IMR-90 (cell line): ENCODE measurements at regions not wholly inside any gene's neighbourhood (a gene's known extent, or its start where the extent isn't known, plus 50 kb on each side); places are given as distances from the start of the nearest gene placed in this dataset.

Experiments
- ATAC-seq: fragments of 200-7000 bp; cut with Tn5 transposase; 2 replicates; pipeline ENCODE4 v1.9.1; 2020; ENCODE audit warnings: low read depth, mild to moderate bottlenecking, moderate library complexity
- BruUV-seq: library from RNA; stranded (reverse); fragments of 400-500 nt; replicated peaks from 2 replicates; lab custom pipeline; 2021; lab: Mats Ljungman, UMichigan
- CTCF ChIA-PET: fragments of 300-600 bp; formaldehyde crosslinking; extraction: SDS; loops from one replicate; lab custom pipeline; 2021; ENCODE audit warnings: antibody characterized with exemption; lab: Yijun Ruan, JAX
- POLR2A ChIA-PET: fragments of 300-600 bp; sonication (Branson Sonifier 250); formaldehyde crosslinking; loops from one replicate; lab custom pipeline; 2022; ENCODE audit warnings: antibody characterized with exemption; ENCODE audit not compliant: unreplicated experiment; lab: Charles Lee
- DNase-seq: peaks from one replicate; pipeline ENCODE4 v3.0.0; 2013
- H2AFZ ChIP-seq: replicated peaks from 2 replicates; pipeline ENCODE3; 2013; ENCODE audit warnings: low read length, mild to moderate bottlenecking; ENCODE audit not compliant: poor library complexity
- H2AK5ac ChIP-seq: 2 replicates; pipeline ENCODE4 v1.6.1; 2013; ENCODE audit warnings: low read depth, low read length, inconsistent platforms
- H2AK9ac ChIP-seq: replicated peaks from 2 replicates; pipeline ENCODE3; 2013; ENCODE audit warnings: mild to moderate bottlenecking, low read depth, low read length, moderate library complexity; ENCODE audit not compliant: poor library complexity
- H2BK120ac ChIP-seq: 2 replicates; pipeline ENCODE4 v1.6.1; 2013; ENCODE audit warnings: low read depth, low read length, inconsistent platforms
- H2BK15ac ChIP-seq: 3 replicates; pipeline ENCODE4 v1.6.1; 2013; ENCODE audit warnings: low read depth, low read length, inconsistent platforms
- H2BK20ac ChIP-seq: 2 replicates; pipeline ENCODE4 v1.6.1; 2013; ENCODE audit warnings: low read depth, mild to moderate bottlenecking, inconsistent platforms, low read length, moderate library complexity
- H2BK5ac ChIP-seq: 2 replicates; pipeline ENCODE4 v1.6.1; 2013; ENCODE audit warnings: mild to moderate bottlenecking, low read depth, low read length, inconsistent platforms; ENCODE audit not compliant: poor library complexity, severe bottlenecking
- H3K14ac ChIP-seq: replicated peaks from 2 replicates; pipeline ENCODE4 v1.6.1; 2013; ENCODE audit warnings: low read depth, low read length, inconsistent platforms
- H3K18ac ChIP-seq: 2 replicates; pipeline ENCODE4 v1.6.1; 2013; ENCODE audit warnings: low read depth, low read length, control low read depth
- H3K23ac ChIP-seq: 2 replicates; pipeline ENCODE4 v1.6.1; 2013; ENCODE audit warnings: low read depth, low read length, inconsistent platforms
- H3K27ac ChIP-seq: 2 replicates; pipeline ENCODE4 v1.5.1; 2013; ENCODE audit warnings: mild to moderate bottlenecking, control low read depth, low read length; ENCODE audit not compliant: insufficient read depth
- H3K27me3 ChIP-seq: 2 replicates; pipeline ENCODE4 v1.6.1; 2013; ENCODE audit warnings: low read length; ENCODE audit not compliant: control insufficient read depth, insufficient read depth
- H3K36me3 ChIP-seq: 2 replicates; pipeline ENCODE4 v1.6.1; 2013; ENCODE audit warnings: low read length, mixed read lengths; ENCODE audit not compliant: control insufficient read depth, insufficient read depth
- H3K4ac ChIP-seq: 2 replicates; pipeline ENCODE4 v1.6.1; 2013; ENCODE audit warnings: low read depth, low read length, inconsistent platforms
- H3K4me1 ChIP-seq: 2 replicates; pipeline ENCODE4 v1.6.1; 2013; ENCODE audit warnings: low read length, mixed read lengths; ENCODE audit not compliant: control insufficient read depth, insufficient read depth
- H3K4me2 ChIP-seq: 2 replicates; pipeline ENCODE4 v1.6.1; 2013; ENCODE audit warnings: low read depth, mild to moderate bottlenecking, control low read depth, low read length, moderate library complexity
- H3K4me3 ChIP-seq: 2 replicates; pipeline ENCODE4 v1.5.1; 2013; ENCODE audit warnings: low read depth, mild to moderate bottlenecking, control low read depth, low read length, moderate library complexity; ENCODE audit not compliant: insufficient read depth
- H3K56ac ChIP-seq: 2 replicates; pipeline ENCODE4 v1.6.1; 2013; ENCODE audit warnings: low read length, inconsistent platforms; ENCODE audit not compliant: insufficient read depth; ENCODE audit errors: extremely low read depth
- H3K79me1 ChIP-seq, 2 experiments: 2 replicates each; pipeline ENCODE4 v1.6.1; 2013; ENCODE audit warnings: low read length in 2 of 2, inconsistent platforms in 1 of 2, low read depth in 1 of 2
- H3K9ac ChIP-seq: 2 replicates; pipeline ENCODE4 v1.6.1; 2013; ENCODE audit warnings: low read depth, low read length, control low read depth
- H3K9me1 ChIP-seq: 2 replicates; pipeline ENCODE4 v1.6.1; 2013; ENCODE audit warnings: low read length, inconsistent platforms; ENCODE audit not compliant: insufficient read depth
- H3K9me3 ChIP-seq: 2 replicates; pipeline ENCODE4 v1.6.1; 2013; ENCODE audit warnings: low read length; ENCODE audit not compliant: control insufficient read depth, insufficient read depth
- H4K20me1 ChIP-seq: 2 replicates; pipeline ENCODE4 v1.6.1; 2013; ENCODE audit warnings: low read length, inconsistent platforms; ENCODE audit not compliant: insufficient read depth
- H4K5ac ChIP-seq: 2 replicates; pipeline ENCODE4 v1.6.1; 2013; ENCODE audit warnings: mild to moderate bottlenecking, low read depth, low read length, control low read depth
- H4K8ac ChIP-seq, 2 experiments: 2 replicates each; pipeline ENCODE4 v1.6.1; 2013; ENCODE audit warnings: low read depth in 2 of 2, low read length in 2 of 2, control low read depth in 1 of 2, inconsistent platforms in 1 of 2
- H4K91ac ChIP-seq: 2 replicates; pipeline ENCODE4 v1.6.1; 2013; ENCODE audit warnings: low read depth, low read length, inconsistent platforms; ENCODE audit not compliant: insufficient read depth
- BHLHE40 ChIP-seq: fragments of 150-350 bp; IDR thresholded peaks from 2 replicates; pipeline ENCODE4 v1.6.1; 2016; ENCODE audit warnings: mild to moderate bottlenecking, low read depth, low read length
- CEBPB ChIP-seq: IDR thresholded peaks from 2 replicates; pipeline ENCODE4 v1.6.1; 2012; ENCODE audit warnings: low read depth, low read length, improper control_type of control experiment
- CHD1 ChIP-seq: IDR thresholded peaks from 2 replicates; pipeline ENCODE4 v1.6.1; 2012; ENCODE audit warnings: low read depth, low read length, improper control_type of control experiment
- FOS ChIP-seq: fragments of 150-350 bp; IDR thresholded peaks from 2 replicates; pipeline ENCODE4 v1.6.1; 2016; ENCODE audit warnings: low read depth, low read length
- MAFK ChIP-seq: IDR thresholded peaks from 2 replicates; pipeline ENCODE4 v1.6.1; 2012; ENCODE audit warnings: low read depth, low read length, improper control_type of control experiment
- MAZ ChIP-seq: IDR thresholded peaks from 2 replicates; pipeline ENCODE4 v1.6.1; 2012; ENCODE audit warnings: low read depth, mild to moderate bottlenecking, low read length, improper control_type of control experiment, moderate library complexity, borderline replicate concordance
- MXI1 ChIP-seq: IDR thresholded peaks from 2 replicates; pipeline ENCODE4 v1.6.1; 2012; ENCODE audit warnings: low read depth, mild to moderate bottlenecking, low read length, moderate library complexity, borderline replicate concordance
- POLR2A ChIP-seq: IDR thresholded peaks from 2 replicates; pipeline ENCODE4 v1.6.1; 2012; ENCODE audit warnings: mild to moderate bottlenecking, low read depth, low read length
- RAD21 ChIP-seq: IDR thresholded peaks from 2 replicates; pipeline ENCODE4 v1.6.1; 2012; ENCODE audit warnings: low read length, improper control_type of control experiment
- RCOR1 ChIP-seq: IDR thresholded peaks from 2 replicates; pipeline ENCODE4 v1.6.1; 2012; ENCODE audit warnings: mild to moderate bottlenecking, low read length, improper control_type of control experiment; ENCODE audit not compliant: insufficient replicate concordance
- RFX5 ChIP-seq: IDR thresholded peaks from 2 replicates; pipeline ENCODE4 v1.8.0; 2012; ENCODE audit warnings: low read depth, mild to moderate bottlenecking, low read length, moderate library complexity
- SMC3 ChIP-seq: fragments of 150-350 bp; IDR thresholded peaks from 2 replicates; pipeline ENCODE4 v1.6.1; 2016; ENCODE audit warnings: low read depth, mild to moderate bottlenecking, antibody characterized with exemption, low read length, moderate library complexity
- WGBS, 2 experiments: methylation state at CpG; one replicate each; pipeline versions ENCODE4 v1.1.5 to v1.1.7; 2013; ENCODE audit warnings: missing lambda C conversion rate in 2 of 2; ENCODE audit not compliant: insufficient read length in 1 of 2; ENCODE audit errors: extremely low coverage in 2 of 2; 5-methylcytosine and 5-hydroxymethylcytosine counted together
- dilution Hi-C: fragments of 300-500 bp; cut with HindIII; formaldehyde crosslinking; loops from one replicate; pipeline ENCODE4 v1.14.3; 2018; ENCODE audit warnings: low sequenced_read_pairs; ENCODE audit not compliant: unreplicated experiment
- in situ Hi-C: fragments of 300-500 bp; cut with MboI; formaldehyde crosslinking; loops from 3 replicates; pipeline ENCODE4 v1.14.3; 2019; ENCODE audit warnings: low sequenced_read_pairs, inconsistent platforms, mixed read lengths
- intact Hi-C: fragments of 100-400 bp; cut with micrococcal nuclease; formaldehyde crosslinking; loops from 2 replicates; pipeline ENCODE4 v1.10.0; 2022
- TF ChIP-seq, protein P1 (sequence below): fragments of 150-350 bp; IDR thresholded peaks from 2 replicates; pipeline ENCODE4 v1.6.1; 2017; ENCODE audit warnings: mild to moderate bottlenecking, antibody characterized with exemption, low read length, low read depth
- TF ChIP-seq, protein P2 (sequence below): conservative IDR thresholded peaks from 2 replicates; pipeline ENCODE4 v1.5.1; 2012; ENCODE audit warnings: mild to moderate bottlenecking, low read depth, low read length, improper control_type of control experiment

GRCh38 chr17:73841431-73842060 lies 197.3 kb upstream of the SDK2 start:
- H3K36me3 ChIP-seq, result no peaks in the 10 kb centered on the region
- H3K4me3 ChIP-seq, result no peak overlapping the region
- ATAC-seq (no peak), DNase-seq (no peak)
- H4K91ac ChIP-seq, result no peak overlapping the region
- TF ChIP-seq CEBPB, result no peak
- TF ChIP-seq RFX5, result no peak
- TF ChIP-seq MAZ, result no peak
- TF ChIP-seq RCOR1, result no peak
- TF ChIP-seq CHD1, result no peak
- no peak for TF ChIP-seq BHLHE40
- no peak for TF ChIP-seq SMC3
- TF ChIP-seq MXI1, result no peak
- TF ChIP-seq, protein P1, sequence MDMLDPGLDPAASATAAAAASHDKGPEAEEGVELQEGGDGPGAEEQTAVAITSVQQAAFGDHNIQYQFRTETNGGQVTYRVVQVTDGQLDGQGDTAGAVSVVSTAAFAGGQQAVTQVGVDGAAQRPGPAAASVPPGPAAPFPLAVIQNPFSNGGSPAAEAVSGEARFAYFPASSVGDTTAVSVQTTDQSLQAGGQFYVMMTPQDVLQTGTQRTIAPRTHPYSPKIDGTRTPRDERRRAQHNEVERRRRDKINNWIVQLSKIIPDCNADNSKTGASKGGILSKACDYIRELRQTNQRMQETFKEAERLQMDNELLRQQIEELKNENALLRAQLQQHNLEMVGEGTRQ, result no peak
- no peak for TF ChIP-seq RAD21
- TF ChIP-seq, protein P2, sequence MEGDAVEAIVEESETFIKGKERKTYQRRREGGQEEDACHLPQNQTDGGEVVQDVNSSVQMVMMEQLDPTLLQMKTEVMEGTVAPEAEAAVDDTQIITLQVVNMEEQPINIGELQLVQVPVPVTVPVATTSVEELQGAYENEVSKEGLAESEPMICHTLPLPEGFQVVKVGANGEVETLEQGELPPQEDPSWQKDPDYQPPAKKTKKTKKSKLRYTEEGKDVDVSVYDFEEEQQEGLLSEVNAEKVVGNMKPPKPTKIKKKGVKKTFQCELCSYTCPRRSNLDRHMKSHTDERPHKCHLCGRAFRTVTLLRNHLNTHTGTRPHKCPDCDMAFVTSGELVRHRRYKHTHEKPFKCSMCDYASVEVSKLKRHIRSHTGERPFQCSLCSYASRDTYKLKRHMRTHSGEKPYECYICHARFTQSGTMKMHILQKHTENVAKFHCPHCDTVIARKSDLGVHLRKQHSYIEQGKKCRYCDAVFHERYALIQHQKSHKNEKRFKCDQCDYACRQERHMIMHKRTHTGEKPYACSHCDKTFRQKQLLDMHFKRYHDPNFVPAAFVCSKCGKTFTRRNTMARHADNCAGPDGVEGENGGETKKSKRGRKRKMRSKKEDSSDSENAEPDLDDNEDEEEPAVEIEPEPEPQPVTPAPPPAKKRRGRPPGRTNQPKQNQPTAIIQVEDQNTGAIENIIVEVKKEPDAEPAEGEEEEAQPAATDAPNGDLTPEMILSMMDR, result no peak
- TF ChIP-seq MAFK, result no peak
- no peak for TF ChIP-seq POLR2A
- TF ChIP-seq FOS, result no peak
- POLR2A ChIA-PET, result no interaction called here
- in situ Hi-C loops, result no loop called here
- H3K18ac ChIP-seq, result no peak overlapping the region
- no peak overlapping the region for H3K4ac ChIP-seq
- H3K14ac ChIP-seq, result no peak overlapping the region
- no peak overlapping the region for H3K9ac ChIP-seq
- no peaks in the 10 kb centered on the region for H4K20me1 ChIP-seq
- no peak overlapping the region for H2AK9ac ChIP-seq
- H3K4me1 ChIP-seq, result no peaks in the 10 kb centered on the region
- no peak overlapping the region for H2BK5ac ChIP-seq
- no peak overlapping the region for H2BK20ac ChIP-seq
- no peak overlapping the region for H2BK15ac ChIP-seq
- no peaks in the 10 kb centered on the region for H3K79me1 ChIP-seq
- no CpG with 5 or more reads among the region's 3 CpGs for WGBS, 2 experiments
- intact Hi-C loops, result no loop called here
- no peaks in the 10 kb centered on the region for H3K27me3 ChIP-seq
- no peak overlapping the region for H3K23ac ChIP-seq
- H3K9me1 ChIP-seq, result no peaks in the 10 kb centered on the region
- H3K56ac ChIP-seq, result no peak overlapping the region
- no peak overlapping the region for H2BK120ac ChIP-seq
- no peak overlapping the region for H3K4me2 ChIP-seq
- peaks cover 47% of the 10 kb centered on the region for H3K9me3 ChIP-seq
- dilution Hi-C loops, result no loop called here
- H4K5ac ChIP-seq, result no peak overlapping the region
- H4K8ac ChIP-seq, result no peak overlapping the region
- BruUV-seq, result no TSS peak
- H2AK5ac ChIP-seq, result no peak overlapping the region
- H3K27ac ChIP-seq, result no peak overlapping the region
- CTCF ChIA-PET, result no interaction called here
- no peak overlapping the region for H2AFZ ChIP-seq
